ENCODE measurements at regions not wholly inside any gene's neighbourhood (a gene's known extent, or its start where the extent isn't known, plus 50 kb on each side); places are given as distances from the start of the nearest gene placed in this dataset.

GRCh38 chr3:161987933-161988332 is 491.3 kb downstream of the OTOL1 start:
- ATAC-seq (ENCODE audit: insufficient number of reproducible peaks, low FRiP score, low read depth) (no peak), DNase-seq (ENCODE audit: low spot score) (no peak)
- Histone ChIP-seq H3K27ac (no peak overlapping the region), H3K36me3 (no peaks in the 10 kb centered on the region), H3K4me1 (ENCODE audit: control insufficient read depth in 1 of 2, low read depth in 2 of 2) (no peaks in the 10 kb centered on the region), H3K27me3 (replicated peaks; ENCODE audit: insufficient read depth) (no peaks in the 10 kb centered on the region), H3K4me3 (no peak overlapping the region), H3K9me3 (no peaks in the 10 kb centered on the region)
- TF ChIP-seq CTCF (IDR thresholded peaks at IDR 0.05) = no peak

GRCh38 chr3:161989012-161989411 is 492.4 kb downstream of the OTOL1 start:
- ATAC-seq (ENCODE audit: insufficient number of reproducible peaks, low FRiP score, low read depth) = no peak
- TF ChIP-seq CTCF (IDR thresholded peaks at IDR 0.05) = no peak
- no peaks in the 10 kb centered on the region for H3K4me1 ChIP-seq (ENCODE audit: control insufficient read depth in 1 of 2, low read depth in 2 of 2)
- H3K27ac ChIP-seq = no peak overlapping the region
- no peaks in the 10 kb centered on the region for H3K27me3 ChIP-seq (replicated peaks; ENCODE audit: insufficient read depth)
- H3K9me3 ChIP-seq = no peaks in the 10 kb centered on the region
- DNase-seq (ENCODE audit: low spot score) = no peak
- no peak overlapping the region for H3K4me3 ChIP-seq
- no peaks in the 10 kb centered on the region for H3K36me3 ChIP-seq

GRCh38 chr3:161990036-161990435 is 493.4 kb downstream of the OTOL1 start:
- TF ChIP-seq CTCF (IDR thresholded peaks at IDR 0.05) = no peak

GRCh38 chr3:161991901-161992540 is 495.4 kb downstream of the OTOL1 start:
- Histone ChIP-seq H3K36me3 (no peaks in the 10 kb centered on the region), H3K27me3 (replicated peaks; ENCODE audit: insufficient read depth) (no peaks in the 10 kb centered on the region), H3K27ac (no peak overlapping the region), H3K4me1 (ENCODE audit: control insufficient read depth in 1 of 2, low read depth in 2 of 2) (no peaks in the 10 kb centered on the region), H3K9me3 (no peaks in the 10 kb centered on the region), H3K4me3 (no peak overlapping the region)
- TF ChIP-seq CTCF (IDR thresholded peaks at IDR 0.05) = no peak
- no peak for ATAC-seq (ENCODE audit: insufficient number of reproducible peaks, low FRiP score, low read depth)
- no peak for DNase-seq (ENCODE audit: low spot score)

More at GRCh38 chr3:161990036-161990435, 493.4 kb downstream of the OTOL1 start:
- no peaks in the 10 kb centered on the region for H3K4me1 ChIP-seq (ENCODE audit: control insufficient read depth in 1 of 2, low read depth in 2 of 2)
- no peaks in the 10 kb centered on the region for H3K36me3 ChIP-seq
- DNase-seq (ENCODE audit: low spot score) = no peak
- no peak for ATAC-seq (ENCODE audit: insufficient number of reproducible peaks, low FRiP score, low read depth)
- H3K27ac ChIP-seq = no peak overlapping the region
- no peaks in the 10 kb centered on the region for H3K9me3 ChIP-seq
- H3K27me3 ChIP-seq (replicated peaks; ENCODE audit: insufficient read depth) = no peaks in the 10 kb centered on the region
- H3K4me3 ChIP-seq = no peak overlapping the region

- no peak for TF ChIP-seq CTCF (IDR thresholded peaks at IDR 0.05)
- no peak for DNase-seq (ENCODE audit: low spot score)
- no peak for ATAC-seq (ENCODE audit: insufficient number of reproducible peaks, low FRiP score, low read depth)
- H3K4me3 ChIP-seq = no peak overlapping the region
- H3K4me1 ChIP-seq (ENCODE audit: control insufficient read depth in 1 of 2, low read depth in 2 of 2) = no peaks in the 10 kb centered on the region
- peaks cover 4% of the 10 kb centered on the region for H3K9me3 ChIP-seq
- no peak overlapping the region for H3K27ac ChIP-seq
- no peaks in the 10 kb centered on the region for H3K27me3 ChIP-seq (replicated peaks; ENCODE audit: insufficient read depth)
- H3K36me3 ChIP-seq = no peaks in the 10 kb centered on the region
These were observed 503.2 kb downstream of the OTOL1 start for GRCh38 chr3:161999846-162000245.

All from thoracic aorta (tissue), 2 donors.